ENCODE measurements at regions not wholly inside any gene's neighbourhood (a gene's known extent, or its start where the extent isn't known, plus 50 kb on each side); places are given as distances from the start of the nearest gene placed in this dataset.

- no peaks in the 10 kb centered on the region for H3K79me2 ChIP-seq (ENCODE audit: insufficient read depth)
- 63% methylated on average over 14 of the region's 14 CpGs for WGBS (ENCODE audit: low lambda C conversion rate)
- ChIA-PET POLR2A (no interaction called here), CTCF (no interaction called here)
- H4K20me1 ChIP-seq (ENCODE audit: insufficient read depth) = no peaks in the 10 kb centered on the region
- no peaks in the 10 kb centered on the region for H3K9me3 ChIP-seq
- no peaks in the 10 kb centered on the region for H3K9me2 ChIP-seq
- no peak overlapping the region for H2AFZ ChIP-seq (ENCODE audit: low read depth)
- H3K9ac ChIP-seq = no peak overlapping the region
- no peak overlapping the region for H3K4me3 ChIP-seq (ENCODE audit: low read depth in 2 of 2, low read length in 1 of 2)
- no peaks in the 10 kb centered on the region for H3K36me3 ChIP-seq (replicated peaks in 1 of 2; ENCODE audit: control insufficient read depth in 1 of 2, insufficient read depth in 2 of 2, low read length in 1 of 2)
- no peak overlapping the region for H3K27ac ChIP-seq (ENCODE audit: low read depth in 2 of 2, low read length in 1 of 2)
- TF ChIP-seq, protein P1, sequence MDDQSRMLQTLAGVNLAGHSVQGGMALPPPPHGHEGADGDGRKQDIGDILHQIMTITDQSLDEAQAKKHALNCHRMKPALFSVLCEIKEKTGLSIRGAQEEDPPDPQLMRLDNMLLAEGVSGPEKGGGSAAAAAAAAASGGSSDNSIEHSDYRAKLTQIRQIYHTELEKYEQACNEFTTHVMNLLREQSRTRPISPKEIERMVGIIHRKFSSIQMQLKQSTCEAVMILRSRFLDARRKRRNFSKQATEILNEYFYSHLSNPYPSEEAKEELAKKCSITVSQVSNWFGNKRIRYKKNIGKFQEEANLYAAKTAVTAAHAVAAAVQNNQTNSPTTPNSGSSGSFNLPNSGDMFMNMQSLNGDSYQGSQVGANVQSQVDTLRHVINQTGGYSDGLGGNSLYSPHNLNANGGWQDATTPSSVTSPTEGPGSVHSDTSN (IDR thresholded peaks at IDR 0.05) = no peak
- no peak for TF ChIP-seq TCF12 (IDR thresholded peaks at IDR 0.05)
- TF ChIP-seq SIN3A (IDR thresholded peaks at IDR 0.05; ENCODE audit: borderline replicate concordance, low read depth, low read length) = no peak
- TF ChIP-seq FOXM1 (IDR thresholded peaks at IDR 0.05; ENCODE audit: low read depth) = no peak
- H3F3A ChIP-seq (replicated peaks; ENCODE audit: insufficient read depth) = no peaks in the 10 kb centered on the region
- no peaks in the 10 kb centered on the region for H3K4me1 ChIP-seq (ENCODE audit: control insufficient read depth in 1 of 2, insufficient read depth in 2 of 2, low read depth in 1 of 2, low read length in 1 of 2)
- no peaks in the 10 kb centered on the region for H3K27me3 ChIP-seq (ENCODE audit: insufficient read depth)
- DNase-seq = no peak
- H3K4me2 ChIP-seq = no peak overlapping the region
Observed at GRCh38 chr13:97648171-97648880, 214.4 kb downstream of the RAP2A start.

GRCh38 chr13:97648881-97649224, 214.9 kb downstream of the RAP2A start:
- Histone ChIP-seq H3K4me2 (no peak overlapping the region), H3K4me3 (ENCODE audit: low read depth in 2 of 2, low read length in 1 of 2) (no peak overlapping the region), H3K36me3 (replicated peaks in 1 of 2; ENCODE audit: control insufficient read depth in 1 of 2, insufficient read depth in 2 of 2, low read length in 1 of 2) (no peaks in the 10 kb centered on the region), H3F3A (replicated peaks; ENCODE audit: insufficient read depth) (no peaks in the 10 kb centered on the region), H3K79me2 (ENCODE audit: insufficient read depth) (no peaks in the 10 kb centered on the region), H3K9ac (no peak overlapping the region), H3K27ac (ENCODE audit: low read depth in 2 of 2, low read length in 1 of 2) (no peak overlapping the region), H3K9me3 (no peaks in the 10 kb centered on the region), H2AFZ (ENCODE audit: low read depth) (no peak overlapping the region), H4K20me1 (ENCODE audit: insufficient read depth) (no peaks in the 10 kb centered on the region), H3K9me2 (no peaks in the 10 kb centered on the region), H3K27me3 (ENCODE audit: insufficient read depth) (no peaks in the 10 kb centered on the region), H3K4me1 (ENCODE audit: control insufficient read depth in 1 of 2, insufficient read depth in 2 of 2, low read depth in 1 of 2, low read length in 1 of 2) (no peaks in the 10 kb centered on the region; a peak in 1 of 4 replicates)
- no peak for TF ChIP-seq SMC3 (IDR thresholded peaks at IDR 0.05; ENCODE audit: low read depth, low read length)
- TF ChIP-seq EZH2phosphoT487 (IDR thresholded peaks at IDR 0.05; ENCODE audit: borderline replicate concordance, low read depth) = no peak
- TF ChIP-seq TAF1 (IDR thresholded peaks at IDR 0.05; ENCODE audit: borderline replicate concordance, low read depth, low read length) = no peak
- no peak for TF ChIP-seq NRF1 (IDR thresholded peaks at IDR 0.05; ENCODE audit: low read depth, low read length)
- no peak for TF ChIP-seq RAD21 (IDR thresholded peaks at IDR 0.05; ENCODE audit: low read length)
- no peak for TF ChIP-seq CHD2 (IDR thresholded peaks at IDR 0.05; ENCODE audit: low read length, partially characterized antibody)
- TF ChIP-seq RCOR1 (IDR thresholded peaks at IDR 0.05; ENCODE audit: low read length) = no peak
- TF ChIP-seq RXRA (IDR thresholded peaks at IDR 0.05; ENCODE audit: borderline replicate concordance, low read depth) = no peak
- TF ChIP-seq MAX (IDR thresholded peaks at IDR 0.05; ENCODE audit: low read depth) = no peak
- TF ChIP-seq, protein P2, sequence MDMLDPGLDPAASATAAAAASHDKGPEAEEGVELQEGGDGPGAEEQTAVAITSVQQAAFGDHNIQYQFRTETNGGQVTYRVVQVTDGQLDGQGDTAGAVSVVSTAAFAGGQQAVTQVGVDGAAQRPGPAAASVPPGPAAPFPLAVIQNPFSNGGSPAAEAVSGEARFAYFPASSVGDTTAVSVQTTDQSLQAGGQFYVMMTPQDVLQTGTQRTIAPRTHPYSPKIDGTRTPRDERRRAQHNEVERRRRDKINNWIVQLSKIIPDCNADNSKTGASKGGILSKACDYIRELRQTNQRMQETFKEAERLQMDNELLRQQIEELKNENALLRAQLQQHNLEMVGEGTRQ (IDR thresholded peaks at IDR 0.05; ENCODE audit: borderline replicate concordance, low read depth, low read length) = no peak
- TF ChIP-seq SIN3A (IDR thresholded peaks at IDR 0.05; ENCODE audit: borderline replicate concordance, low read depth, low read length) = no peak
- no peak for DNase-seq
- POLR2A ChIA-PET = no interaction called here
- CTCF ChIA-PET = interaction anchor here (0.5 kb wide), 1 partner anchor 170 kb away, joined by 5 read pairs; no protein-coding TSS in a partner anchor
